ENCODE measurements at regions not wholly inside any gene's neighbourhood (a gene's known extent, or its start where the extent isn't known, plus 50 kb on each side); places are given as distances from the start of the nearest gene placed in this dataset.

DNA sequence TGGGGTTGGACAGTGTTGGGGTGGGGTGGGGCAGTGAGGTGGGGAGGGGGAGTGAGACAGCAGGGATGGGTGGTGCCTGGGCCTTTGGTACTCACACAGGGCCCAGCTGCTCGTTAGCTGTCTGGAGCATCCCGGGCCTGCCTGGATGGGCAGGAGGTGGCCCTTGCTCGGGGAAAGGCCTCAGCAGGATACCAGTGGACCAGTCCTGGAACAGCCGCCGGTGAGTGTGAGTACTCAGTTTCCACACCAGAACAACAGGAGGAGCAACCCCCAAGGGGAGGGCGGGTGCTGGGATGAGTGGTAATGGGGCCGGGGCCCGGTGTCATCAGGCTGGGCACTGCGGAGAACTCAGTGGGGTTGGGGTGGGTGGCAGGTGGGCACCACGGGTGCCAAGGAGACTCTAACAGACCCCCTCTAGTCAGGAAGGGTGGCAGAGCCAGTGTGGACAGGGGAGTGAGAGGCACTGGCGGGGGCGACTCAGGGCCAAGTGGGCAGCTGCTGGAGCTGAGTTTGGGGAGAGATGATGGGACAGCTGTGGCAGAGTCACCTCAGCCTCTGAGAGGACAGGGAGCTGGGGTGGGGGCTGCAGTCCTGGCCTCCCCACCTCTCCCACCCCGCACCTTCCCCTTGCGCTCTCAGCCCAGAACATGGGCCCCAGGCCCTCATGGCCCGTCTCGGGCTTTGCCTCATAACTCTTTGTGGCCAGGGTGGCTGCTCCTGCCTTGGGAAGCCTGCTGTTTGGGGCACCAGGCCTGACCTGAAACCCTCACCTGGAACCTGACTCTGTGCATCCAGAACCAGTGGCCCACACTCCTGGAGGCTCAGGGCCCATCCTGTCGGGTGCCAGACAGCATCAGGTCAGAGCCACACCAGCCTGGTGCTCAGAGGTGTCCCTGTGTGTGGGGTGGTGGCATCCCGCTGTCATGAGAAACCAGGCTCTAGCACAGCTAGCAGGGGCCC lies 52.1 kb upstream of the PRR23E start:
- ChIA-PET POLR2A (interaction anchor here (0.7 kb wide), 1 partner anchor 1026 kb away, joined by 3 read pairs; no protein-coding TSS in a partner anchor), CTCF (ENCODE audit: low intra/inter-chr PET ratio, low total read pairs) (no interaction called here)
- no peak for FAIRE-seq
- no peak overlapping the region for H2AFZ ChIP-seq (ENCODE audit: low read length)
- H3K27ac ChIP-seq (ENCODE audit: extremely low read length, insufficient read depth, low read length) = no peak overlapping the region
- intact Hi-C loops (cut with micrococcal nuclease; ENCODE audit: unreplicated experiment) (no loop called here), in situ Hi-C loops (cut with HindIII; ENCODE audit: extremely low pct_ligation_motif_present, low pct_unique_long_range_greater_than_20kb) (no loop called here)
- H3K4me1 ChIP-seq (ENCODE audit: insufficient read depth, low read length) = no peaks in the 10 kb centered on the region
- ATAC-seq = no peak
- H3K27me3 ChIP-seq (ENCODE audit: control insufficient read depth in 1 of 2, insufficient read depth in 2 of 2, low read length in 2 of 2) = peaks cover 6 to 46% of the 10 kb centered on the region in 2 experiments
- WGBS (ENCODE audit: low lambda C conversion rate) = 53% methylated on average over 8 of the region's 18 CpGs
- DNase-seq (ENCODE audit: low spot score) = no peak
- TF ChIP-seq, protein P1, sequence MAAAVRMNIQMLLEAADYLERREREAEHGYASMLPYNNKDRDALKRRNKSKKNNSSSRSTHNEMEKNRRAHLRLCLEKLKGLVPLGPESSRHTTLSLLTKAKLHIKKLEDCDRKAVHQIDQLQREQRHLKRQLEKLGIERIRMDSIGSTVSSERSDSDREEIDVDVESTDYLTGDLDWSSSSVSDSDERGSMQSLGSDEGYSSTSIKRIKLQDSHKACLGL (CRISPR knock-in tag; IDR thresholded peaks at IDR 0.05) = no peak
- TF ChIP-seq ZNF577 (CRISPR knock-in tag; IDR thresholded peaks at IDR 0.05; ENCODE audit: borderline replicate concordance, low read depth) = no peak
- no peaks in the 10 kb centered on the region for H3K9me3 ChIP-seq (ENCODE audit: low read length)
- H3K9ac ChIP-seq (ENCODE audit: insufficient read depth, low read depth, low read length) = no peak overlapping the region
- H3K4me2 ChIP-seq (ENCODE audit: low read depth, low read length) = no peak overlapping the region
- no peaks in the 10 kb centered on the region for H3K36me3 ChIP-seq (replicated peaks in 1 of 2; ENCODE audit: control insufficient read depth in 1 of 2, insufficient read depth in 2 of 2, low read length in 2 of 2)
- no peak overlapping the region for H3K4me3 ChIP-seq (replicated peaks in 1 of 3; ENCODE audit: insufficient read depth in 1 of 3, low read depth in 2 of 3, low read length in 3 of 3)
- BruUV-seq (replicated peaks) = no TSS peak
- no peaks in the 10 kb centered on the region for H3K79me2 ChIP-seq (ENCODE audit: insufficient read depth, low read length)
- 0 out of 2 replicates have a peak, but pooled peaks cover 5% of the 10 kb centered on the region for H4K20me1 ChIP-seq (ENCODE audit: insufficient read depth, low read length)

- ChIA-PET CTCF (ENCODE audit: low intra/inter-chr PET ratio, low total read pairs) (no interaction called here), POLR2A (no interaction called here)
- Histone ChIP-seq H3K4me2 (ENCODE audit: low read depth, low read length) (no peak overlapping the region), H2AFZ (ENCODE audit: low read length) (no peak overlapping the region), H3K9ac (ENCODE audit: insufficient read depth, low read depth, low read length) (no peak overlapping the region), H3K27me3 (ENCODE audit: control insufficient read depth in 1 of 2, insufficient read depth in 2 of 2, low read length in 2 of 2) (peaks cover 2 to 40% of the 10 kb centered on the region in 2 experiments), H3K4me3 (replicated peaks in 1 of 3; ENCODE audit: insufficient read depth in 1 of 3, low read depth in 2 of 3, low read length in 3 of 3) (no peak overlapping the region), H3K4me1 (ENCODE audit: insufficient read depth, low read length) (no peaks in the 10 kb centered on the region), H3K36me3 (replicated peaks in 1 of 2; ENCODE audit: control insufficient read depth in 1 of 2, insufficient read depth in 2 of 2, low read length in 2 of 2) (no peaks in the 10 kb centered on the region), H3K79me2 (ENCODE audit: insufficient read depth, low read length) (no peaks in the 10 kb centered on the region), H4K20me1 (ENCODE audit: insufficient read depth, low read length) (0 out of 2 replicates have a peak, but pooled peaks cover 5% of the 10 kb centered on the region), H3K27ac (ENCODE audit: extremely low read length, insufficient read depth, low read length) (no peak overlapping the region), H3K9me3 (ENCODE audit: low read length) (no peaks in the 10 kb centered on the region)
- in situ Hi-C loops (cut with HindIII; ENCODE audit: extremely low pct_ligation_motif_present, low pct_unique_long_range_greater_than_20kb) (no loop called here), intact Hi-C loops (cut with micrococcal nuclease; ENCODE audit: unreplicated experiment) (no loop called here)
- WGBS (ENCODE audit: low lambda C conversion rate) = 19% methylated on average over 14 of the region's 19 CpGs
- DNase-seq (ENCODE audit: low spot score) (peak; percentile 46), ATAC-seq (peak; percentile 35), FAIRE-seq (no peak)
- no TSS peak for BruUV-seq (replicated peaks)
- TF ChIP-seq MIXL1 (CRISPR knock-in tag; IDR thresholded peaks at IDR 0.05) = no peak
- TF ChIP-seq FOSL2 (CRISPR knock-in tag; IDR thresholded peaks at IDR 0.05) = peak; percentile 66
- TF ChIP-seq ZSCAN30 (CRISPR knock-in tag; IDR thresholded peaks at IDR 0.05) = no peak
- TF ChIP-seq NR3C1 (CRISPR knock-in tag; IDR thresholded peaks at IDR 0.05) = no peak
- no peak for TF ChIP-seq CEBPG (CRISPR knock-in tag; IDR thresholded peaks at IDR 0.05)
- TF ChIP-seq CBFB (CRISPR knock-in tag; IDR thresholded peaks at IDR 0.05) = no peak
- peak; percentile 64 for TF ChIP-seq TFAP4 (IDR thresholded peaks at IDR 0.05; ENCODE audit: borderline replicate concordance, low read depth)
- TF ChIP-seq ZNF232 (CRISPR knock-in tag; IDR thresholded peaks at IDR 0.05; ENCODE audit: borderline replicate concordance) = no peak
- no peak for TF ChIP-seq RORA (CRISPR knock-in tag; IDR thresholded peaks at IDR 0.05)
- no peak for TF ChIP-seq NR2F1 (CRISPR knock-in tag; IDR thresholded peaks at IDR 0.05)
- no peak for TF ChIP-seq RBAK (CRISPR knock-in tag; IDR thresholded peaks at IDR 0.05)
- TF ChIP-seq TCF7 (IDR thresholded peaks at IDR 0.05; ENCODE audit: low read depth) = peak; percentile 34; the same call in 1 of the 2 replicates
- TF ChIP-seq HNRNPK (IDR thresholded peaks at IDR 0.05; ENCODE audit: low read depth, low read length, poor library complexity, severe bottlenecking) = no peak
- TF ChIP-seq NFE2 (CRISPR knock-in tag; IDR thresholded peaks at IDR 0.05) = no peak
Measured at GRCh38 chr3:127141921-127142730, 50.8 kb upstream of the PRR23E start.
